H9 (cell line): ENCODE measurements at regions not wholly inside any gene's neighbourhood (a gene's known extent, or its start where the extent isn't known, plus 50 kb on each side); places are given as distances from the start of the nearest gene placed in this dataset.

Experiments used
- DNase-seq: peaks from one replicate; pipeline ENCODE4 v3.0.0-alpha.2; 2017
- H2AFZ ChIP-seq: one replicate; pipeline ENCODE4 v1.6.1; 2013; ENCODE audit warnings: mild to moderate bottlenecking, low read length, control low read depth, moderate library complexity
- H2AK5ac ChIP-seq: 2 replicates; pipeline ENCODE4 v1.6.1; 2013; ENCODE audit warnings: low read length, control low read depth, mixed read lengths; ENCODE audit not compliant: insufficient read length
- H2BK120ac ChIP-seq: one replicate; pipeline ENCODE4 v1.6.1; 2013; ENCODE audit warnings: low read depth, mild to moderate bottlenecking, low read length, control low read depth, inconsistent platforms; ENCODE audit not compliant: poor library complexity, severe bottlenecking
- H2BK12ac ChIP-seq: 2 replicates; pipeline ENCODE4 v1.6.1; 2013; ENCODE audit warnings: low read length, control low read depth, mixed read lengths, low read depth; ENCODE audit not compliant: insufficient read length
- H2BK15ac ChIP-seq: 2 replicates; pipeline ENCODE4 v1.6.1; 2013; ENCODE audit warnings: low read depth, low read length, control low read depth
- H2BK20ac ChIP-seq: one replicate; pipeline ENCODE4 v1.6.1; 2013; ENCODE audit warnings: low read depth, mild to moderate bottlenecking, low read length, control low read depth, inconsistent platforms; ENCODE audit not compliant: poor library complexity, severe bottlenecking
- H2BK5ac ChIP-seq: 2 replicates; pipeline ENCODE4 v1.6.1; 2013; ENCODE audit warnings: low read length, control low read depth, mixed read lengths; ENCODE audit not compliant: insufficient read length
- H3K14ac ChIP-seq: 2 replicates; pipeline ENCODE4 v1.6.1; 2013; ENCODE audit warnings: low read length, control low read depth; ENCODE audit not compliant: insufficient read depth
- H3K18ac ChIP-seq: 2 replicates; pipeline ENCODE4 v1.6.1; 2013; ENCODE audit warnings: low read depth, mild to moderate bottlenecking, mixed read lengths, low read length, control low read depth; ENCODE audit not compliant: insufficient read length
- H3K23ac ChIP-seq: 2 replicates; pipeline ENCODE4 v1.6.1; 2013; ENCODE audit warnings: low read length, control low read depth, mixed read lengths, low read depth; ENCODE audit not compliant: insufficient read length
- H3K23me2 ChIP-seq: 2 replicates; pipeline ENCODE4 v1.6.1; 2013; ENCODE audit warnings: low read depth, mild to moderate bottlenecking, mixed read lengths, low read length, control low read depth; ENCODE audit not compliant: insufficient read length, poor library complexity, severe bottlenecking
- H3K27ac ChIP-seq: 2 replicates; pipeline ENCODE4 v1.5.1; 2013; ENCODE audit warnings: low read length, control low read depth, mixed read lengths, low read depth; ENCODE audit not compliant: insufficient read length
- H3K27me3 ChIP-seq: 2 replicates; pipeline ENCODE4 v1.6.1; 2013; ENCODE audit warnings: low read length, control low read depth, inconsistent platforms; ENCODE audit not compliant: insufficient read depth
- H3K4ac ChIP-seq: 2 replicates; pipeline ENCODE4 v1.6.1; 2013; ENCODE audit warnings: low read depth, mild to moderate bottlenecking, control low read depth, inconsistent platforms, low read length, moderate library complexity
- H3K4me1 ChIP-seq: 2 replicates; pipeline ENCODE4 v1.6.1; 2013; ENCODE audit warnings: low read length, control low read depth, inconsistent platforms; ENCODE audit not compliant: insufficient read depth
- H3K4me2 ChIP-seq: 2 replicates; pipeline ENCODE4 v1.6.1; 2013; ENCODE audit warnings: low read length, control low read depth, mixed read lengths; ENCODE audit not compliant: insufficient read length, insufficient read depth
- H3K56ac ChIP-seq: 2 replicates; pipeline ENCODE4 v1.6.1; 2013; ENCODE audit warnings: low read depth, mild to moderate bottlenecking, mixed read lengths, low read length, control low read depth; ENCODE audit not compliant: insufficient read length
- H3K79me1 ChIP-seq: 2 replicates; pipeline ENCODE4 v1.6.1; 2013; ENCODE audit warnings: low read depth, mild to moderate bottlenecking, moderate library complexity, low read length, control low read depth, inconsistent platforms; ENCODE audit not compliant: insufficient read depth, poor library complexity, severe bottlenecking
- H3K79me2 ChIP-seq: 2 replicates; pipeline ENCODE4 v1.6.1; 2013; ENCODE audit warnings: low read length, control low read depth, inconsistent platforms; ENCODE audit not compliant: insufficient read depth
- H3K9ac ChIP-seq: 2 replicates; pipeline ENCODE4 v1.6.1; 2013; ENCODE audit warnings: low read length, control low read depth, mixed read lengths; ENCODE audit not compliant: insufficient read length; ENCODE audit errors: extremely low read depth
- H3K9me3 ChIP-seq: one replicate; pipeline ENCODE4 v1.6.1; 2013; ENCODE audit warnings: low read depth, low read length, inconsistent platforms; ENCODE audit not compliant: control insufficient read depth
- H3T11ph ChIP-seq: one replicate; pipeline ENCODE4 v1.6.1; 2013; ENCODE audit warnings: mild to moderate bottlenecking, low read length, control low read depth, inconsistent platforms
- H4K20me1 ChIP-seq: one replicate; pipeline ENCODE4 v1.6.1; 2013; ENCODE audit not compliant: control insufficient read depth, insufficient read length, insufficient read depth
- H4K5ac ChIP-seq: 2 replicates; pipeline ENCODE4 v1.6.1; 2013; ENCODE audit warnings: low read depth, mild to moderate bottlenecking, mixed read lengths, low read length, control low read depth; ENCODE audit not compliant: insufficient read length
- H4K8ac ChIP-seq: replicated peaks from 2 replicates; pipeline ENCODE4 v1.6.1; 2013; ENCODE audit warnings: low read length, control low read depth, mixed read lengths, low read depth; ENCODE audit not compliant: insufficient read length
- H4K91ac ChIP-seq: 2 replicates; pipeline ENCODE4 v1.6.1; 2013; ENCODE audit warnings: low read depth, mild to moderate bottlenecking, moderate library complexity, mixed read lengths, low read length, control low read depth; ENCODE audit not compliant: insufficient read length
- H3K27ac Mint-ChIP-seq, 3 experiments: 2 replicates in 2 of 3; 3 replicates in 1 of 3; pipeline ENCODE4 v1.8.0; 2020 to 2021; ENCODE audit warnings: mixed read lengths in 3 of 3, mild to moderate bottlenecking in 1 of 3, moderate library complexity in 1 of 3
- H3K27me3 Mint-ChIP-seq: 2 replicates; pipeline ENCODE4 v1.8.0; 2021; ENCODE audit warnings: low read depth, mild to moderate bottlenecking, moderate library complexity, mixed read lengths
- H3K36me3 Mint-ChIP-seq, 3 experiments: 2 replicates in 2 of 3; 3 replicates in 1 of 3; pipeline ENCODE4 v1.8.0; 2020 to 2021; ENCODE audit warnings: low read depth in 3 of 3, mixed read lengths in 3 of 3; ENCODE audit not compliant: insufficient read depth in 1 of 3
- H3K4me1 Mint-ChIP-seq, 2 experiments: 2 replicates each; pipeline ENCODE4 v1.8.0; 2020; ENCODE audit warnings: mixed read lengths in 2 of 2
- H3K4me3 Mint-ChIP-seq, 2 experiments: 2 replicates in 1 of 2; 3 replicates in 1 of 2; pipeline ENCODE4 v1.8.0; 2020 to 2021; ENCODE audit warnings: mild to moderate bottlenecking in 2 of 2, mixed read lengths in 2 of 2, moderate library complexity in 1 of 2
- H3K9me3 Mint-ChIP-seq, 2 experiments: 2 replicates in 1 of 2; 3 replicates in 1 of 2; pipeline ENCODE4 v1.8.0; 2020; ENCODE audit warnings: mild to moderate bottlenecking in 2 of 2, mixed read lengths in 2 of 2, moderate library complexity in 1 of 2
- CTCF ChIP-seq: fragments of 200-600 bp; sonication (generic); conservative IDR thresholded peaks from 3 replicates; pipeline ENCODE4 v1.8.0; 2021; ENCODE audit warnings: antibody characterized with exemption, mild to moderate bottlenecking
- WGBS: extraction: QIAGEN DNeasy Blood & Tissue Kit; methylation state at CpG from one replicate; pipeline ENCODE4 v1.1.7; 2013; ENCODE audit warnings: missing lambda C conversion rate, low lambda C conversion rate, mixed read lengths; ENCODE audit not compliant: insufficient read length; ENCODE audit errors: extremely low coverage; 5-methylcytosine and 5-hydroxymethylcytosine counted together

DNA sequence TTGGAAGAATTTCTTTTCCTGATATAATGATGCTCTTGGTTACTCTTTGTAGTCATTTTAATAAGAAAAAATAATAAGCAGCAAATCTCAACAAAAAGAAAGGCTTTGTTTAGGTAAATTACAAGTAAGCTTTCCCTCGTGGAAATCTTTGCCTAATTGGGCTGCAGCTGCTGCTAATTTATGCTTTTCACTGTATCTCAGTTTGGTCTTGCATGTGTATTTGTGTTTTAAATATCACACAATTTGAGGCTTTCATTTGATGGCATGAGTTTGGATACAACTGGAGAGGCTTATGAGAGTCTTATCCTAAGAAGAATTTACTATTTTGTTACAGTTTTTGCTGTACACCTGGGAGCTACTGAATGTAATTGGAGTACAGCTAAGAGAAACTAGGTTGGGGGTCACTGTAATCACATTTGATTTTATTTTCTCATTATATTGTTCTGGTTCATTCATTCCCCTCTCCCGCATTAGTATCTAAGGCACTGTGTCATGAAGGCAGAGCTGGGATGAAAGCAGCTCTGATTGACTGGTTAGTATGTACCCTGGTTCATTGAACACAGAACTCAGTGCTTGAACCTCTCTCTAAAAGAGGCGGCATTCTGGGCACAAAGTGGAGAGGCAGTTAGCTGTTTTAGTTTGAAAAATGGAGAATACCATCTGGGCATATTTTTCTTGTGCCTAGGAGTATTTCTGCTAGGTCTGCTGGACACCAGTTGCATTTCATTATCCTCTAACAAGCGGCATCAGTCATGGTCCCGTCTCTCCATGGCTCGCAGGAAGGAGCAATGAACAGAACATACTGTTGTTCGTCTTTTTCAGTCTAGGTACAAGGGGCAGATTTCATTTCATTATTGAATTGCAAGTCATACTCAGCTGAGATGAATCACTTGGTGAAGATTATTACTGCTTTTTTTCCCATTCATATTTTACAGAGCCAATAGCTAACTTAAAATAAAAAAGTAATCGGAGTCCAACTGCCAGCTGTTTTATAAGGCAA lies 118.0 kb upstream of the TMEM260 start:
- no peak overlapping the region for H3K4me2 ChIP-seq
- peaks cover 2 to 5% of the 10 kb centered on the region in 2 experiments; a peak in 4 of 5 replicates for H3K9me3 Mint-ChIP-seq
- no peaks in the 10 kb centered on the region for H3K4me1 Mint-ChIP-seq
- no peak overlapping the region for H3K56ac ChIP-seq
- no CpG with 5 or more reads among the region's 8 CpGs for WGBS
- no peak overlapping the region for H3K9ac ChIP-seq
- no peaks in the 10 kb centered on the region for H3K23me2 ChIP-seq
- no peak overlapping the region for H2BK20ac ChIP-seq
- no peak overlapping the region for H2BK5ac ChIP-seq
- H2AFZ ChIP-seq: no peak overlapping the region
- no peak overlapping the region for H3K27ac Mint-ChIP-seq
- no peaks in the 10 kb centered on the region for H3K9me3 ChIP-seq
- H4K5ac ChIP-seq: no peak overlapping the region
- H2AK5ac ChIP-seq: no peak overlapping the region
- no peaks in the 10 kb centered on the region for H3K27me3 ChIP-seq
- no peak overlapping the region for H2BK120ac ChIP-seq
- H3K79me1 ChIP-seq: no peaks in the 10 kb centered on the region
- no peaks in the 10 kb centered on the region; the same call in 1 of the 2 replicates for H3K27me3 Mint-ChIP-seq
- H3K14ac ChIP-seq: no peak overlapping the region
- no peak for TF ChIP-seq CTCF
- no peak overlapping the region for H3T11ph ChIP-seq
- H3K4ac ChIP-seq: no peak overlapping the region
- no peak overlapping the region for H3K4me3 Mint-ChIP-seq
- no peak overlapping the region for H3K27ac ChIP-seq
- H3K79me2 ChIP-seq: no peaks in the 10 kb centered on the region
- no peak overlapping the region for H4K8ac ChIP-seq
- no peak overlapping the region for H2BK15ac ChIP-seq
- H3K18ac ChIP-seq: no peak overlapping the region
- H3K36me3 Mint-ChIP-seq: no peaks in the 10 kb centered on the region
- H4K91ac ChIP-seq: no peak overlapping the region
- no peaks in the 10 kb centered on the region for H4K20me1 ChIP-seq
- no peaks in the 10 kb centered on the region for H3K4me1 ChIP-seq
- no peak overlapping the region for H2BK12ac ChIP-seq
- no peak overlapping the region for H3K23ac ChIP-seq
- DNase-seq: no peak
